Tibial nerve (tissue), 4 donors: ENCODE measurements at regions not wholly inside any gene's neighbourhood (a gene's known extent, or its start where the extent isn't known, plus 50 kb on each side); places are given as distances from the start of the nearest gene placed in this dataset.
"Not testable (repeated sequence)": the region's sequence is repeated elsewhere in the genome, so short reads cannot be mapped to it uniquely, and the experiment has no call there.

Experiments used
- DNase-seq, 2 donors: peaks; one replicate each; pipeline ENCODE4 v3.0.0-alpha.2; 2019; ENCODE audit warnings: low spot score in 2 of 2
- H3K27ac ChIP-seq, 4 donors: fragments of 200-600 bp; sonication (generic) in 3 of 4; one replicate each; pipeline ENCODE4 v1.5.1; 2017 to 2019; ENCODE audit warnings: mild to moderate bottlenecking in 1 of 4
- H3K27me3 ChIP-seq, 2 donors: fragments of 200-600 bp; sonication (generic) in 1 of 2; one replicate each; pipeline versions ENCODE4 v1.5.1 to v1.6.0; 2017 to 2019
- H3K36me3 ChIP-seq, 3 donors: fragments of 200-600 bp; sonication (generic); one replicate each; pipeline ENCODE4 v1.5.1; 2018 to 2019
- H3K4me1 ChIP-seq, 4 donors: fragments of 200-600 bp; sonication (generic) in 3 of 4; one replicate each; pipeline ENCODE4 v1.5.1; 2017 to 2019
- H3K4me3 ChIP-seq, 4 donors: fragments of 200-600 bp; sonication (generic) in 3 of 4; one replicate each; pipeline ENCODE4 v1.5.1; 2017 to 2019; ENCODE audit warnings: mild to moderate bottlenecking in 1 of 4, moderate library complexity in 1 of 4
- H3K9me3 ChIP-seq, 4 donors: fragments of 200-600 bp; sonication (generic) in 3 of 4; one replicate each; pipeline ENCODE4 v1.5.1; 2017 to 2019
- CTCF ChIP-seq, 5 experiments: fragments of 200-600 bp in 3 of 5; fragments of 450-650 bp in 2 of 5; sonication (generic) in 3 of 5; IDR thresholded peaks; one replicate each; pipeline ENCODE4 v1.5.1; 2016 to 2019; ENCODE audit warnings: antibody characterized with exemption in 5 of 5, mild to moderate bottlenecking in 3 of 5, moderate library complexity in 2 of 5
- EP300 ChIP-seq, 2 donors: sonication (generic); formaldehyde crosslinking; IDR thresholded peaks; one replicate each; pipeline ENCODE4 v1.6.1; 2017; ENCODE audit warnings: antibody characterized with exemption in 2 of 2, mild to moderate bottlenecking in 1 of 2
- POLR2A ChIP-seq, 2 donors: fragments of 450-650 bp; IDR thresholded peaks; one replicate each; pipeline ENCODE4 v1.6.1; 2017; ENCODE audit warnings: antibody characterized with exemption in 2 of 2, mild to moderate bottlenecking in 2 of 2, moderate library complexity in 2 of 2
- WGBS, 2 donors: methylation state at CpG; one replicate each; pipeline ENCODE4 v1.1.5; 2018; 5-methylcytosine and 5-hydroxymethylcytosine counted together

GRCh38 chr2:21230140-21230539 is 106.4 kb downstream of the TDRD15 start:
- no peak for DNase-seq
- Histone ChIP-seq H3K4me3 (no peak overlapping the region), H3K4me1 (peaks cover 0 to 14% (median 0%) of the 10 kb centered on the region in 4 donors), H3K27me3 (no peaks in the 10 kb centered on the region), H3K9me3 (no peaks in the 10 kb centered on the region), H3K27ac (no peak overlapping the region), H3K36me3 (no peaks in the 10 kb centered on the region)
- no peak for TF ChIP-seq EP300 (IDR thresholded peaks at IDR 0.05)
- no peak for TF ChIP-seq POLR2A (IDR thresholded peaks at IDR 0.05)
- TF ChIP-seq CTCF (IDR thresholded peaks at IDR 0.05): no peak
- WGBS, 2 donors: 83 to 87% methylated on average over 1 of the region's 1 CpG

GRCh38 chr2:21231985-21232384 is 108.2 kb downstream of the TDRD15 start:
- TF ChIP-seq POLR2A (IDR thresholded peaks at IDR 0.05): no peak
- Histone ChIP-seq H3K36me3 (no peaks in the 10 kb centered on the region), H3K4me1 (peaks cover 0 to 14% (median 0%) of the 10 kb centered on the region in 4 donors), H3K4me3 (no peak overlapping the region), H3K27me3 (no peaks in the 10 kb centered on the region), H3K9me3 (no peaks in the 10 kb centered on the region), H3K27ac (no peak overlapping the region)
- DNase-seq: no peak

DNA sequence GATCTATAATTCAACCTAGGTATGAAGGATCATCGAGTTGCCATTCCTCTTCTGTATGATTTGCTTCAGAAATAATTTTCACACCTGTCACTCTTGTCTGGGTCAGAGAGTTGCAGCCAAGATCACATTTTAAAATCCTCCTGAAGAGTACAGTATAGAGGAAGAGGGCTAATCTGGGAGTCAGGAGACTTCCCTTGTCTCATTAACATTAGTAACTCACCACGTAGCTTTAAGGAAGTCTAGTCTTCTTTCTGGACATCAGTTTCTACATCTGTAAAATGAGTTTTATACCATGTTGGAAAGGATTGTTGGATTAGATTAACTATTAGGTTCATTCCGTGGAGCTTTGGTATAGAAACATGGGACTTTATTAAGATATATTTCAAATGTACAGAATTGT is 109.4 kb downstream of the TDRD15 start:
- WGBS, 2 donors: 83 to 91% methylated on average over 3 of the region's 3 CpGs
- no peak for DNase-seq
- H3K27me3 ChIP-seq: no peaks in the 10 kb centered on the region
- H3K9me3 ChIP-seq: no peaks in the 10 kb centered on the region
- H3K4me3 ChIP-seq: no peak overlapping the region
- TF ChIP-seq EP300 (IDR thresholded peaks at IDR 0.05) (no peak), POLR2A (IDR thresholded peaks at IDR 0.05) (no peak), CTCF (IDR thresholded peaks at IDR 0.05) (no peak)
- H3K4me1 ChIP-seq: peaks cover 0 to 14% (median 0%) of the 10 kb centered on the region in 4 donors
- no peak overlapping the region for H3K27ac ChIP-seq
- H3K36me3 ChIP-seq: no peaks in the 10 kb centered on the region

GRCh38 chr2:21234001-21234400 is 110.2 kb downstream of the TDRD15 start:
- Histone ChIP-seq H3K9me3 (no peaks in the 10 kb centered on the region), H3K36me3 (no peaks in the 10 kb centered on the region), H3K27ac (no peak overlapping the region), H3K27me3 (no peaks in the 10 kb centered on the region), H3K4me3 (no peak overlapping the region), H3K4me1 (peaks cover 0 to 8% (median 0%) of the 10 kb centered on the region in 4 donors)
- no peak for DNase-seq
- TF ChIP-seq POLR2A (IDR thresholded peaks at IDR 0.05): no peak
- no peak for TF ChIP-seq CTCF (IDR thresholded peaks at IDR 0.05)
- TF ChIP-seq EP300 (IDR thresholded peaks at IDR 0.05): no peak
- 57 to 88% methylated on average over 3 of the region's 3 CpGs for WGBS, 2 donors

DNA sequence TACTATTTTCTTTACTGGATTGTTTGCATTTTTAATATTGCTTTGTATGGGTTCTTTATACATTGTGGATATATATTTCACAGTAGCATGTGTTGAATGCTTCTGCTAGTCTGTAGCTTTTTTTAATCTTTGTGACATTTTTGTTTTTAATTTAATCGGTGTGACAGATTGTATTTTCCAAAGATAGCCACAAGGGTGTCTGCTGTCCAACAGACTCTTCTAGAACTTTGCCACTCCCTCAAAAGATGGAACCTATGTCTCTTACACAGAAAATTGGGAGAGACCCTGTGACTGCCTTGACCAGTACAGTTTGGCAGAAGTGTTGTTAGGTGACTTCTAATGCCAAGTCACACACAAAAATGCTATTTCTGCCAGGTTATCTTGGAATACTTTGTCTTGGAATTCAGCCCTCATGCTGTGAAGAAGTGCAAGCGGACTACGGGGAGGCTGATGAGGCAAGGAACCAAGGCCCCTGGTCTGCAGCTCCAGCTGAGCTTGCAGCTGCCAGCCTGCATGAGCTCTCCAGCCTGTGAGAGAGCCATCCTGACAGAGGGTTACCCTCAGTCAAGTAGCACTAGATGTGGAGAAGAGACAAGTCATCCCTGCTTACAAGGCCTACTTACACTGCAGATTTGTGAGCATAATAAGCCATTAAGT is 110.8 kb downstream of the TDRD15 start:
- Histone ChIP-seq H3K4me3 (no peak overlapping the region), H3K27me3 (no peaks in the 10 kb centered on the region), H3K27ac (no peak overlapping the region), H3K4me1 (peaks cover 0 to 2% (median 0%) of the 10 kb centered on the region in 4 donors), H3K9me3 (no peaks in the 10 kb centered on the region), H3K36me3 (no peaks in the 10 kb centered on the region)
- no peak for TF ChIP-seq CTCF (IDR thresholded peaks at IDR 0.05)
- no peak for TF ChIP-seq EP300 (IDR thresholded peaks at IDR 0.05)
- TF ChIP-seq POLR2A (IDR thresholded peaks at IDR 0.05): no peak
- WGBS, 2 donors: 68 to 77% methylated on average over 3 of the region's 3 CpGs
- no peak for DNase-seq

GRCh38 chr2:21239749-21240148 is 116.0 kb downstream of the TDRD15 start:
- not testable (repeated sequence) for H3K4me1 ChIP-seq, DNase-seq, H3K4me3 ChIP-seq, H3K27ac ChIP-seq, H3K27me3 ChIP-seq, H3K36me3 ChIP-seq, H3K9me3 ChIP-seq
- 93% methylated on average over 1 of the region's 1 CpG for WGBS, 2 donors
